WERI-Rb-1 (cell line): ENCODE measurements at regions not wholly inside any gene's neighbourhood (a gene's known extent, or its start where the extent isn't known, plus 50 kb on each side); places are given as distances from the start of the nearest gene placed in this dataset.

ENCODE experiments used
- DNase-seq: peaks from one replicate; pipeline ENCODE4 v3.0.0-alpha.2; 2020
- H3K27ac ChIP-seq: fragments of 250-450 bp; sonication (Bioruptor Pico); 2 replicates; pipeline ENCODE4 v1.5.1; 2020; ENCODE audit warnings: mild to moderate bottlenecking, moderate library complexity
- H3K27me3 ChIP-seq: fragments of 250-450 bp; sonication (Bioruptor Pico); 2 replicates; pipeline ENCODE4 v1.5.1; 2021; ENCODE audit warnings: mild to moderate bottlenecking, low read depth, moderate library complexity; ENCODE audit not compliant: insufficient read depth, severe bottlenecking
- H3K36me3 ChIP-seq: fragments of 250-450 bp; sonication (Bioruptor Pico); 2 replicates; pipeline ENCODE4 v1.5.1; 2020; ENCODE audit warnings: mild to moderate bottlenecking, moderate library complexity
- H3K4me3 ChIP-seq: 2 replicates; pipeline ENCODE4 v1.5.1; 2011; ENCODE audit warnings: low read depth, mild to moderate bottlenecking, control low read depth, low read length
- H3K9me3 ChIP-seq: fragments of 250-450 bp; sonication (Bioruptor Pico); 2 replicates; pipeline ENCODE4 v1.5.1; 2021; ENCODE audit warnings: mild to moderate bottlenecking, moderate library complexity; ENCODE audit not compliant: severe bottlenecking
- CTCF ChIP-seq: IDR thresholded peaks from 2 replicates; pipeline ENCODE4 v1.5.1; 2011; ENCODE audit warnings: low read depth, mild to moderate bottlenecking, control low read depth, inconsistent platforms, low read length

GRCh38 chr2:188181884-188182283 lies 109.8 kb upstream of the GULP1 start:
- no peaks in the 10 kb centered on the region for H3K27me3 ChIP-seq
- H3K27ac ChIP-seq = no peak overlapping the region
- no peaks in the 10 kb centered on the region for H3K9me3 ChIP-seq
- no peak overlapping the region for H3K4me3 ChIP-seq
- TF ChIP-seq CTCF = no peak
- DNase-seq = no peak
- no peaks in the 10 kb centered on the region for H3K36me3 ChIP-seq

DNA sequence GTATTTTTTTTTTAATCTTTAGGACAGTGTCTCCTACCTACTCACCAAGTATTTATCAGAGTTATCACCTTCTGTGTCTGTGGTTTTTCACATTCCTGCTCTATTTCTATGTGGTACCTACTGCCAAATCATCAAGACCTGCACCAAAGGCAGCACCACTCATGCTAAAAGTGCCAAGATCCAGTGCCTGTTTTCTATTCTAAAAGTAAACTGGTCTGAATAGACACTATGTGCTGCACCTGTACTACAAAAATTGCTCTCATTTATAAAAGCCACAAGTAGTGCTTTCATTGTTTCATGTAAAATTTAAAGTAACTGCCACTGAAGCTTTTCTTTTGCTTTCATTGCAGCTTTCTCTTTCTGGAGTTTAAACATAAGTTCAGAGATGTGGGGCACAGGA lies 103.9 kb upstream of the GULP1 start:
- DNase-seq = no peak
- H3K4me3 ChIP-seq = no peak overlapping the region
- no peaks in the 10 kb centered on the region for H3K9me3 ChIP-seq
- TF ChIP-seq CTCF = no peak
- no peaks in the 10 kb centered on the region for H3K27me3 ChIP-seq
- H3K36me3 ChIP-seq = no peaks in the 10 kb centered on the region
- H3K27ac ChIP-seq = no peak overlapping the region

DNA sequence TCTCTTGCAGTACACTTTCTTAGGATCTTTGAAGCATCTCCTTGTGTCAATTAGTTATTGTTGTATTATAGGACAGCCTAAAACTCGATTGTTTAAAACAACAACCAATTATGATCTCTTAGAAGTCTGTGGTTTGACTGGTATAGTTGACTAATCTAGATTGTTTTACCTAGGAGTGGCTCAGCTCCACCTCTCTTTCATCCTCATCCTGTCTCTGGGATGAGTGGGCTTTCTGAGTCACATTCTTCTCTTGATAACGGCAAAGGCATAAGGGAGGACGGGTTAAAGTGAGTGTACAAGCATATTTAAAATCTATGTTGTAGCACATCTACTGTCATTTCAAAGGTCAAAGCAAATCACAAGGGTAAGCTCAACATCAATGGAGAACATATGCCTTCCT lies 102.3 kb upstream of the GULP1 start:
- Histone ChIP-seq H3K27ac (no peak overlapping the region), H3K27me3 (no peaks in the 10 kb centered on the region), H3K9me3 (no peaks in the 10 kb centered on the region), H3K36me3 (no peaks in the 10 kb centered on the region), H3K4me3 (no peak overlapping the region)
- DNase-seq = no peak
- TF ChIP-seq CTCF = no peak

- Histone ChIP-seq H3K27me3 (no peaks in the 10 kb centered on the region), H3K4me3 (no peak overlapping the region), H3K9me3 (no peaks in the 10 kb centered on the region), H3K27ac (no peak overlapping the region), H3K36me3 (no peaks in the 10 kb centered on the region)
- no peak for DNase-seq
- no peak for TF ChIP-seq CTCF
Observed at GRCh38 chr2:188193230-188193629, 98.4 kb upstream of the GULP1 start.

DNA sequence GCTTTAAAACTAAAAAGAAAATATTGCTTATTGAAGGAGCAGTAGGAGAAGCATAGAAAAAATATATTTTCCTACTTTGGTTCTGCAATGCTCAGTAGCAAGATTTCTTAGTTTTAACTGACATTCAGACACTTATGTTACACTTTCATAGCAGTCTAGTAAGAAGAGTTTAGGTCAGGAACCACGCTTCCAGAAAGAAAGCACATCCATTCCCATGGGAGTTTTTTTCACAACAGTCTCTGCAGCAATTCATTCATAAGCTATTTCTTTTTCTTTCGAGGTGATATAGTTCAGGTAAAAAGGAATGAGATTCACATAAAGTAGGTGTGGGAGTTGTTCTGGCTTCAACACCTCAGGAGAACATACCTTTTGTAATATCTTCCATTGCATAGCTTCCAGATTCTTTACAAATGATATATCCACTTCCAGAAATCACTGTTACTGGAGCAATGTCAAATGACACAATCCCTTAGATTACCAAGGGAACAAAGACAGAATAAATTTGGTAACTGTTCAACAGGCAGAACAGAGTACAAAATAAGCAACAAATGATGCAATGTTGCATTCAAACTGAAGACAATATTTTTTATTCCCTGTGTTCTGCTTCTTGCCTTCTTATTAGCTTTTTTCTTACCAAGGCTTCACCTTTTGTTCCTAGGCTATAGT lies 95.2 kb upstream of the GULP1 start:
- TF ChIP-seq CTCF = no peak
- Histone ChIP-seq H3K27me3 (no peaks in the 10 kb centered on the region), H3K27ac (no peak overlapping the region), H3K9me3 (no peaks in the 10 kb centered on the region), H3K4me3 (no peak overlapping the region), H3K36me3 (no peaks in the 10 kb centered on the region)
- DNase-seq = no peak

DNA sequence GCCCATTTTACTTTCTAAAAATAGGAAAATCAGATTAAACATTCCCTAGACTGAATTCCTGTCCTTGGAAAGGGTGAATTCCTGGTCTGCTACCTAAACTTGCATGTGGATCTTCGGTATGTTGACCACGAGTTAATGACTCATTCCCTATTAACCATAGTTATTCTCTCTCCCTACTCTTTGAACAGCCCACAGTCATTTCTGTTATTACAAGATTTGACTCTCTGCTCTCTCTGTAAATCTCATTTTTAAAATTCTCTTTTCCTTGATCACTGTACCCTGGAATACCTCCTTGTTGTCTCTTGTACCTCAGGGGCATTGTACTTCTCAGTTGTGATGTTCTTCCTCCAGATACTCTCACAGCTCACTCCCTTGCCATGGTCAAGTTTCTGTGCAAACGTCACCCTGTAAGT lies 92.0 kb upstream of the GULP1 start:
- H3K27me3 ChIP-seq = no peaks in the 10 kb centered on the region
- H3K36me3 ChIP-seq = no peaks in the 10 kb centered on the region
- no peak for TF ChIP-seq CTCF
- no peak for DNase-seq
- no peak overlapping the region for H3K27ac ChIP-seq
- H3K9me3 ChIP-seq = no peaks in the 10 kb centered on the region
- no peak overlapping the region for H3K4me3 ChIP-seq
